A673 (cell line): ENCODE measurements at regions not wholly inside any gene's neighbourhood (a gene's known extent, or its start where the extent isn't known, plus 50 kb on each side); places are given as distances from the start of the nearest gene placed in this dataset.

Experiments used
- BruUV-seq: library from RNA; stranded (reverse); fragments of 400-500 nt; replicated peaks from 2 replicates; lab custom pipeline; 2021; lab: Mats Ljungman, UMichigan
- CTCF ChIA-PET: fragments of 300-600 bp; sonication (Branson Sonifier 250); formaldehyde crosslinking; loops from one replicate; lab custom pipeline; 2022; ENCODE audit warnings: antibody characterized with exemption; lab: Charles Lee
- POLR2A ChIA-PET: fragments of 300-600 bp; sonication (Branson Sonifier 250); formaldehyde crosslinking; loops from one replicate; lab custom pipeline; 2022; ENCODE audit warnings: antibody characterized with exemption; ENCODE audit not compliant: low non-redundant PET; lab: Charles Lee
- DNase-seq: peaks from one replicate; pipeline ENCODE4 v3.0.0-alpha.2; 2015; ENCODE audit warnings: low spot score
- H3K27ac ChIP-seq: fragments of 200-600 bp; sonication (generic); 2 replicates; pipeline ENCODE4 v1.5.1; 2016; ENCODE audit warnings: mixed run types, low read depth, mild to moderate bottlenecking, mixed read lengths, antibody characterized with exemption, low read length; ENCODE audit not compliant: poor library complexity, severe bottlenecking
- H3K27me3 ChIP-seq: fragments of 200-600 bp; sonication (generic); replicated peaks from 2 replicates; pipeline ENCODE4 v1.6.1; 2017; ENCODE audit warnings: mixed run types, low read depth, mild to moderate bottlenecking, mixed read lengths, antibody characterized with exemption, low read length; ENCODE audit not compliant: insufficient read depth, poor library complexity
- H3K36me3 ChIP-seq: fragments of 200-600 bp; sonication (generic); 2 replicates; pipeline ENCODE4 v1.6.1; 2016; ENCODE audit warnings: mixed run types, mild to moderate bottlenecking, mixed read lengths, antibody characterized with exemption, low read length; ENCODE audit not compliant: insufficient read depth, poor library complexity, severe bottlenecking
- H3K4me1 ChIP-seq: fragments of 200-600 bp; sonication (generic); 2 replicates; pipeline ENCODE4 v1.6.1; 2017; ENCODE audit warnings: mixed run types, mild to moderate bottlenecking, mixed read lengths, antibody characterized with exemption, low read length; ENCODE audit not compliant: insufficient read depth, poor library complexity, severe bottlenecking
- H3K4me3 ChIP-seq: fragments of 200-600 bp; sonication (generic); 2 replicates; pipeline ENCODE4 v1.5.1; 2016; ENCODE audit warnings: low read depth, mixed run types, mild to moderate bottlenecking, mixed read lengths, low read length; ENCODE audit not compliant: poor library complexity, severe bottlenecking
- H3K9me3 ChIP-seq: fragments of 200-600 bp; sonication (generic); 2 replicates; pipeline ENCODE4 v1.6.1; 2016; ENCODE audit warnings: mixed run types, low read depth, mild to moderate bottlenecking, mixed read lengths, antibody characterized with exemption, low read length; ENCODE audit not compliant: poor library complexity, severe bottlenecking
- CTCF ChIP-seq: fragments of 300-800, 200-600 bp; sonication (generic); conservative IDR thresholded peaks from 2 replicates; pipeline ENCODE4 v1.5.1; 2017; ENCODE audit warnings: low read depth, mild to moderate bottlenecking, antibody characterized with exemption, low read length, moderate library complexity, mixed read lengths
- EZH2 ChIP-seq: fragments of 200-600 bp; sonication (generic); IDR thresholded peaks from 2 replicates; pipeline ENCODE4 v1.6.1; 2017; ENCODE audit warnings: borderline replicate concordance, low read depth, mild to moderate bottlenecking, mixed read lengths, antibody characterized with exemption, low read length; ENCODE audit not compliant: poor library complexity, severe bottlenecking
- intact Hi-C: fragments of 100-400 bp; cut with micrococcal nuclease; formaldehyde crosslinking; loops from one replicate; pipeline ENCODE4 v1.10.0; 2022; ENCODE audit not compliant: unreplicated experiment

GRCh38 chr4:116303736-116304188 is 781.6 kb downstream of the TRAM1L1 start:
- intact Hi-C loops: no loop called here
- no peak overlapping the region for H3K27ac ChIP-seq
- BruUV-seq: no TSS peak
- ChIA-PET POLR2A (no interaction called here), CTCF (no interaction called here)
- H3K4me1 ChIP-seq: peaks cover 11% of the 10 kb centered on the region
- peaks cover under 1% of the 10 kb centered on the region for H3K36me3 ChIP-seq
- no peak overlapping the region for H3K4me3 ChIP-seq
- TF ChIP-seq EZH2: no peak
- no peak for TF ChIP-seq CTCF
- H3K27me3 ChIP-seq: no peaks in the 10 kb centered on the region
- H3K9me3 ChIP-seq: no peaks in the 10 kb centered on the region
- DNase-seq: no peak

GRCh38 chr4:116302990-116303735 is 782.2 kb downstream of the TRAM1L1 start:
- Histone ChIP-seq H3K27ac (no peak overlapping the region), H3K27me3 (no peaks in the 10 kb centered on the region), H3K9me3 (no peaks in the 10 kb centered on the region), H3K36me3 (no peaks in the 10 kb centered on the region), H3K4me3 (no peak overlapping the region), H3K4me1 (peaks cover 11% of the 10 kb centered on the region)
- CTCF ChIA-PET: no interaction called here
- no TSS peak for BruUV-seq
- TF ChIP-seq CTCF (no peak), EZH2 (no peak)
- intact Hi-C loops: no loop called here
- DNase-seq: no peak
- POLR2A ChIA-PET: no interaction called here

GRCh38 chr4:116275006-116275405 is 810.4 kb downstream of the TRAM1L1 start:
- no peaks in the 10 kb centered on the region for H3K36me3 ChIP-seq
- H3K9me3 ChIP-seq: peaks cover 9% of the 10 kb centered on the region
- no peaks in the 10 kb centered on the region for H3K27me3 ChIP-seq
- TF ChIP-seq CTCF (no peak), EZH2 (no peak)
- H3K4me3 ChIP-seq: no peak overlapping the region
- ChIA-PET POLR2A (no interaction called here), CTCF (no interaction called here)
- no peak for DNase-seq
- H3K4me1 ChIP-seq: no peaks in the 10 kb centered on the region
- H3K27ac ChIP-seq: no peak overlapping the region
- intact Hi-C loops: no loop called here
- BruUV-seq: no TSS peak
